BJ (cell line): ENCODE measurements at regions not wholly inside any gene's neighbourhood (a gene's known extent, or its start where the extent isn't known, plus 50 kb on each side); places are given as distances from the start of the nearest gene placed in this dataset.

ENCODE experiments used
- CTCF ChIA-PET: fragments of 350-600 bp; formaldehyde crosslinking; extraction: SDS; loops from one replicate; lab custom pipeline; 2021; ENCODE audit warnings: antibody characterized with exemption, inconsistent platforms; lab: Yijun Ruan, JAX
- POLR2A ChIA-PET: fragments of 300-600 bp; sonication (Branson Sonifier 250); formaldehyde crosslinking; extraction: SDS; loops from one replicate; lab custom pipeline; 2021; ENCODE audit warnings: antibody characterized with exemption; lab: Charles Lee
- DNase-seq: peaks from one replicate; pipeline ENCODE4 v3.0.0-alpha.2; 2011; ENCODE audit warnings: low read depth
- H3K27me3 ChIP-seq: 2 replicates; pipeline ENCODE4 v1.6.0; 2011; ENCODE audit warnings: low read length; ENCODE audit not compliant: control insufficient read depth, insufficient read depth
- H3K36me3 ChIP-seq: 2 replicates; pipeline ENCODE4 v1.5.1; 2011; ENCODE audit warnings: low read length; ENCODE audit not compliant: control insufficient read depth, insufficient read depth
- H3K4me3 ChIP-seq: 2 replicates; pipeline ENCODE4 v1.5.1; 2011; ENCODE audit warnings: low read depth, mild to moderate bottlenecking, control low read depth, low read length
- TF ChIP-seq, protein P1 (sequence below): IDR thresholded peaks from 2 replicates; pipeline ENCODE4 v1.5.1; 2011; ENCODE audit warnings: low read depth, mild to moderate bottlenecking, control low read depth, inconsistent platforms, low read length, moderate library complexity; ENCODE audit not compliant: insufficient read depth

DNA sequence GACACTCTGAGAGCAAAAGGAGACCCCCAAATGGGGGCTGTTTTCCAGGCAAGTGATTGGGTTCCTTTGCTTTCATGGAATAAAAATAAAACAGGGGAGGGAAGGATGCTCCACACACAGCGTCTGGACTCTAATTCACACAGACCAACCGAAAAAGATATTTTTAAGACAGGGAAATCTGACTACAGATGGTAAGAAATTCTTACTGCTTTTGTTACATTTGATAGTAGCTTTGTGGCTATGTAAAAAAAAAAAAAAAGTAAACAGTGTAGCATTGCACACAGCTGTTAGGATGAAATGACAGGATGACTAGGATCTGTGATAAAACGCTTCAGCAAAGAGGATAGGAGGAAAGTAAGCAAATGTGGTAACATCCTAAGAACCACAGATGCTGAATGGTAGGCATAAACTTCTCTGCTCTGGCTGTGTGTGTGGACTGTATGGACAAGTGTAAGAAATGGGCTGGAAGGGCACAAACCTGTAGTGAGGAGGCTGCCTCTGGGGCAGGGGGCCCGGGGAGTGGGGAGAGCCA lies 207.6 kb downstream of the ANAPC1 start:
- CTCF ChIA-PET: interaction anchor here (0.7 to 1.5 kb wide), 4 partner anchors 25 to 867 kb away, joined by 3 read pairs; no protein-coding TSS in a partner anchor
- DNase-seq: no peak
- H3K27me3 ChIP-seq: no peaks in the 10 kb centered on the region
- POLR2A ChIA-PET: no interaction called here
- no peaks in the 10 kb centered on the region for H3K36me3 ChIP-seq
- H3K4me3 ChIP-seq: no peak overlapping the region
- TF ChIP-seq, protein P1, sequence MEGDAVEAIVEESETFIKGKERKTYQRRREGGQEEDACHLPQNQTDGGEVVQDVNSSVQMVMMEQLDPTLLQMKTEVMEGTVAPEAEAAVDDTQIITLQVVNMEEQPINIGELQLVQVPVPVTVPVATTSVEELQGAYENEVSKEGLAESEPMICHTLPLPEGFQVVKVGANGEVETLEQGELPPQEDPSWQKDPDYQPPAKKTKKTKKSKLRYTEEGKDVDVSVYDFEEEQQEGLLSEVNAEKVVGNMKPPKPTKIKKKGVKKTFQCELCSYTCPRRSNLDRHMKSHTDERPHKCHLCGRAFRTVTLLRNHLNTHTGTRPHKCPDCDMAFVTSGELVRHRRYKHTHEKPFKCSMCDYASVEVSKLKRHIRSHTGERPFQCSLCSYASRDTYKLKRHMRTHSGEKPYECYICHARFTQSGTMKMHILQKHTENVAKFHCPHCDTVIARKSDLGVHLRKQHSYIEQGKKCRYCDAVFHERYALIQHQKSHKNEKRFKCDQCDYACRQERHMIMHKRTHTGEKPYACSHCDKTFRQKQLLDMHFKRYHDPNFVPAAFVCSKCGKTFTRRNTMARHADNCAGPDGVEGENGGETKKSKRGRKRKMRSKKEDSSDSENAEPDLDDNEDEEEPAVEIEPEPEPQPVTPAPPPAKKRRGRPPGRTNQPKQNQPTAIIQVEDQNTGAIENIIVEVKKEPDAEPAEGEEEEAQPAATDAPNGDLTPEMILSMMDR: no peak

DNA sequence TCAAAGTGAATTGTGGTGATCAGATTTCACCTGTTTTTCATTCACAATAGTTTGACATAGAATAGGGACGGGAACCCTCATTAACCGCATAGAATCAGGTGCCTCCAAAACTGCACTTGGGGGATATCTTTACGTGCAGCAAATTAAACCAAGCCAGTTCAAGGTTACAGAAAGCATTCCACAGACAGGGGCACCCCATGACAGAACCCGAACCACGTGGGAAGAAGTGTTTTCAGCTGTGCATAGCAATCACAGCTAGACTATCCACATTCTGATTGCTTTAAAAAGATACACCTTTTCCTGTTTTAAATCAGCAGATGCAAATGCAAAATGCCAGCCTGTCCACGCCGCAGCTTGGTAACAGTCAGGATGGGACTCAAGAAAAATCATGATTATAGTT lies 205.8 kb downstream of the ANAPC1 start:
- Histone ChIP-seq H3K27me3 (no peaks in the 10 kb centered on the region), H3K36me3 (no peaks in the 10 kb centered on the region), H3K4me3 (no peak overlapping the region)
- ChIA-PET CTCF (interaction anchor here (1.1 to 4.6 kb wide), 5 partner anchors 8 to 24 kb away, joined by 3 to 21 read pairs (median 4); no protein-coding TSS in a partner anchor), POLR2A (no interaction called here)
- TF ChIP-seq, protein P1: no peak
- no peak for DNase-seq

DNA sequence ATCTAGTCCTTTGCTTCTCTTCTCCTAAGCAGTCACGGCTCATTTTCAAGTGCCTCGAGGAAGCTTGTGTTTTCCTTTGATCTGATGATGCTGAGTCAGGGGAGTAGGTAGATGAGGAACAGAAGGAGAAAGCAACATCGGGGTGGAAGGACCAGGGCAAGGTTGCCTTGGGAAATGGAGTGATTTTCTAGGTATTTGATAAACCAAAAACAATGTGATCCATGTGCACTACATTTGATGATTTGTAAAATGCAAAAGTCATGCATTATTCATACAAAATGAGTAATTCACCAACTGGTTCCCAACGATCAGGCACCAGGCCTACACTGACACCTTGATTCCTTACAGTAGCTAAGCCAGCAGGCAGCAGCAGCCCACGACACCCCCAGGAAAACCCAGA lies 205.3 kb downstream of the ANAPC1 start:
- H3K27me3 ChIP-seq: no peaks in the 10 kb centered on the region
- ChIA-PET CTCF (interaction anchor here (1.1 to 4.6 kb wide), 3 partner anchors 13 to 24 kb away, joined by 4 to 21 read pairs (median 7); no protein-coding TSS in a partner anchor), POLR2A (interaction anchor here (0.6 to 0.7 kb wide), 2 partner anchors 10 to 16 kb away, joined by 3 to 4 read pairs; no protein-coding TSS in a partner anchor)
- TF ChIP-seq, protein P1: no peak
- DNase-seq: no peak
- H3K4me3 ChIP-seq: no peak overlapping the region
- H3K36me3 ChIP-seq: no peaks in the 10 kb centered on the region

DNA sequence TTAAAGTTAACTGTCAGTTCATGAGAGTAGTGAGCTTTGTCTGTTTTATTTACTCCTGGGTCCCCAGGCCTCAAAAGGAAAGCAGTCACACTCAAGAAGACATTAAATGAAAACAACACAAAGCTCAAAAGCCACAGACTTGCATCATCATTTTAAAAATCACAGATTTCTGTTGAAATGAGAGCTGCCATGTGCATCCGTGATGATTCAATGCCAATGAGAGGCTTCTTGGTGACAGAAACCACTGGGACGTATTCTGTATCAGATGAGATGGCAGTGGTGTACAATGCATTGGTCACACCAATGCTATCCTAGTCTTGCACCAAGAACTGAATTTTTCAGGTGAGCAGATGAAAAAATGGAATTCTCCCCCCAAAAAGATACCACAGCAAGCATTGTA lies 204.8 kb downstream of the ANAPC1 start:
- Histone ChIP-seq H3K27me3 (no peaks in the 10 kb centered on the region), H3K36me3 (no peaks in the 10 kb centered on the region), H3K4me3 (no peak overlapping the region)
- POLR2A ChIA-PET: interaction anchor here (0.6 to 0.7 kb wide), 2 partner anchors 9 to 15 kb away, joined by 3 to 4 read pairs; no protein-coding TSS in a partner anchor
- DNase-seq: no peak
- TF ChIP-seq, protein P1: no peak
- CTCF ChIA-PET: interaction anchor here (1.1 to 4.6 kb wide), 3 partner anchors 12 to 23 kb away, joined by 4 to 21 read pairs (median 7); no protein-coding TSS in a partner anchor

DNA sequence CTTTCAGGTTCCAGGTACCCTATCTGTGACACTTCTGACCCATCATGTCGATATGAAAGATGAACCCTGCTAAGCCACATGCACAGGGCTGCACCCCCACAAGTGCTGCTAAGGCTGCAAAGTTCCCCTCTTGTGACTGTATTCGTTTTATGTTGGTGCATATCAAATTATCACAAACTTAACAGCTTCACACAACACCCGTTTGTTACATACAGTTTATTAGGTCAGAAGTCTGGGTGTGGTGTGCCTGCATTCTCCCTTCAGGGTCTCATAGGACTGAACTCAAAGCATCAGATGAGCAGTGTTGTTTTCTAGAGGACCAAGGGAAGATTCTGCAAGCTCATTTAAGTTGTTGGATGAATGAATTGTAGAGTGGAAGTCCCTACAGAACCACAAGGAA lies 199.4 kb downstream of the ANAPC1 start:
- POLR2A ChIA-PET: no interaction called here
- DNase-seq: no peak

More for the DNA sequence above, 199.4 kb downstream of the ANAPC1 start:
- Histone ChIP-seq H3K27me3 (peaks cover 1% of the 10 kb centered on the region; the same call in 1 of the 2 replicates), H3K36me3 (no peaks in the 10 kb centered on the region), H3K4me3 (no peak overlapping the region)
- CTCF ChIA-PET: no interaction called here
- TF ChIP-seq, protein P1: no peak
